Activated CD4-positive, alpha-beta T cell treated with anti-CD3 and anti-CD28 coated beads for 36 hours (primary cell): ENCODE measurements at regions not wholly inside any gene's neighbourhood (a gene's known extent, or its start where the extent isn't known, plus 50 kb on each side); places are given as distances from the start of the nearest gene placed in this dataset.
"Not testable (repeated sequence)": the region's sequence is repeated elsewhere in the genome, so short reads cannot be mapped to it uniquely, and the experiment has no call there.

ENCODE experiments used
- ATAC-seq: fragments of 200-7000 bp; cut with Tn5 transposase; one replicate; pipeline ENCODE4 v1.10.0; 2021; ENCODE audit warnings: mild to moderate bottlenecking, moderate library complexity
- CTCF ChIA-PET: fragments of 350-600 bp; sonication (Branson Sonifier 250); formaldehyde crosslinking; loops from one replicate; lab custom pipeline; 2021; ENCODE audit warnings: antibody characterized with exemption; lab: Charles Lee
- POLR2A ChIA-PET: fragments of 350-600 bp; sonication (Branson Sonifier 250); formaldehyde crosslinking; loops from one replicate; lab custom pipeline; 2021; ENCODE audit warnings: antibody characterized with exemption, inconsistent platforms; lab: Charles Lee
- DNase-seq: peaks from one replicate; pipeline ENCODE4 v3.0.0-alpha.2; 2020
- H3K27ac Mint-ChIP-seq: one replicate; pipeline ENCODE4 v1.8.0; 2021; ENCODE audit warnings: mixed read lengths
- H3K27me3 Mint-ChIP-seq: one replicate; pipeline ENCODE4 v1.8.0; 2021; ENCODE audit warnings: mixed read lengths
- H3K36me3 Mint-ChIP-seq: one replicate; pipeline ENCODE4 v1.8.0; 2021; ENCODE audit warnings: low read depth, mixed read lengths
- H3K4me1 Mint-ChIP-seq: one replicate; pipeline ENCODE4 v1.8.0; 2021; ENCODE audit warnings: mixed read lengths
- H3K4me3 Mint-ChIP-seq: one replicate; pipeline ENCODE4 v1.8.0; 2021; ENCODE audit warnings: mild to moderate bottlenecking, moderate library complexity, mixed read lengths
- H3K9me3 Mint-ChIP-seq: one replicate; pipeline ENCODE4 v1.8.0; 2021; ENCODE audit warnings: low read depth, mixed read lengths
- intact Hi-C, 2 experiments: fragments of 100-400 bp; cut with DNase I in 1 of 2; cut with micrococcal nuclease in 1 of 2; formaldehyde crosslinking; loops; one replicate each; pipeline versions ENCODE4 v1.14.2 to v1.15.1; 2022 to 2024; cut with DNase I, micrococcal nuclease

DNA sequence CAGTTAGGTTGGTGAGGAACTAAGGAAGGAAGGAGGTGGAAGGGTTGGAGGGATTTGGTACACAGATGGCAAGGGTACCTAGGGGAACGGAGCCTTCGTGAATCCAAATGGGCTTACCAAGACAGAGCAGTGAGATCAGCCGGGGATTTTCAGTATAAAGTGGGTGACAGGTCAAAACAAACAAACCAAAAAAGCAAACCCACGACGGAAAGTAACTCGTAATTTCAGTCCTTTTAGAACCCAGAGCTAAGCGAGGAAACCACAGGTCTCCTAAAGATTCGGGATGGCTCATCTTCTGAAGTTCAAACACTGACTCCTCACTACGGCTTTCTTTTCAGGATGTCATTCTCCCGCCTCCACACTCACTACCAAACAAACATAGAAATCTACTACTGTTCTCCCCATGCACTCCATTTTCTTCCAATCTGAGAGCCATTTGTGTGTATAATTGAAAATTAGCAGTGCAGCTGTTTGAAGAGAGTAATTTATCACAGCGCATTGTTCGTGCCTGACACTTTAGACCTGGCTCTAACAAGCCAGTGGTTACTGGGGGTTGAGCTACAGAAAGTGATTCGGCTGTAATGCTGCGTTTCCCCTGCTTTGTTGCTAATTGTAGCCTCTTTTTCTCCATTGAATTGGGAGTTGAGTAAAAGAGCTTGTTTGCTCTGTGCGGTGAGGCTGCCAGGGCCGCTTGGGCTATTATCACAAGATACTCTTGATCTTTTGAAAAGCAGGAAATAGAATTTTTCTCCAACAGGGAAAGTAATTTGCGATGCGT is 64.7 kb upstream of the CCDC39 start:
- Mint-ChIP-seq H3K36me3 (no peaks in the 10 kb centered on the region), H3K4me3 (no peak overlapping the region), H3K4me1 (no peaks in the 10 kb centered on the region), H3K9me3 (no peaks in the 10 kb centered on the region), H3K27ac (no peak overlapping the region), H3K27me3 (peaks cover 10% of the 10 kb centered on the region)
- intact Hi-C loops = no loop called here
- ChIA-PET POLR2A (no interaction called here), CTCF (no interaction called here)
- ATAC-seq (no peak), DNase-seq (peak; percentile 4)

DNA sequence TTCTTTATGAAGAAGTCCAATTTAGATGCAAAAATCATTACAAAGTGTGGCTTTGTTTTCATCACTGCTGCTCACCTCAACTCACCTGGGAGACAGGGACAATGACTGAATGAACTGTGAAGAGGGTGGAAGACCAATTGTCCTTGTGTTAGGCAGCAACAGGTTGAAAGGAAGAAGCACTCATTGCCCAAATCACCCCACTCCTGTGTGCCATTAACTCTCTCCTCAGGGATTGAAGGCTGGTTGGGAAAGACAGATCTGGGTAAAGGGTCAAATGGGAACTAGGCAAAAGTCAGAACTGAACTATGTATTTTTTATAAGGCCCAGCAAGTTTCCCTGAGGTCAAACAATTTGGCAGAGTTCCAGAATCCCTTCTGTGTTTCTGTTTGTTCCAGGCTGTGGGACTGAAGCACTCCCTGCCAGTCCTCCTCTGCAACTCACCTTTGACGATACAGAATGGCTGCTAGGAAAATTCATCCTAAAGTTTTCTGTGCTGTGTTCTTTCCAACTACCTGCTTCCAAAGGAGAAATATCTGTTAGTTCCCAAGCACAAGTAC is 68.6 kb upstream of the CCDC39 start:
- H3K4me3 Mint-ChIP-seq = no peak overlapping the region
- no peaks in the 10 kb centered on the region for H3K9me3 Mint-ChIP-seq
- H3K36me3 Mint-ChIP-seq = no peaks in the 10 kb centered on the region
- ATAC-seq (no peak), DNase-seq (no peak)
- ChIA-PET CTCF (no interaction called here), POLR2A (no interaction called here)
- H3K27me3 Mint-ChIP-seq = peaks cover 5% of the 10 kb centered on the region
- no peak overlapping the region for H3K27ac Mint-ChIP-seq
- H3K4me1 Mint-ChIP-seq = no peaks in the 10 kb centered on the region
- intact Hi-C loops = no loop called here

GRCh38 chr3:180749322-180749721 is 70.0 kb upstream of the CCDC39 start:
- ChIA-PET CTCF (interaction anchor here (1.6 kb wide), 1 partner anchor 14 kb away, joined by 4 read pairs; no protein-coding TSS in a partner anchor), POLR2A (interaction anchor here (0.6 kb wide), 1 partner anchor 388 kb away, joined by 3 read pairs; no protein-coding TSS in a partner anchor)
- Mint-ChIP-seq H3K4me3 (no peak overlapping the region), H3K27ac (no peak overlapping the region), H3K27me3 (peaks cover 7% of the 10 kb centered on the region), H3K36me3 (no peaks in the 10 kb centered on the region), H3K9me3 (no peaks in the 10 kb centered on the region), H3K4me1 (no peaks in the 10 kb centered on the region)
- intact Hi-C loops = no loop called here
- no peak for DNase-seq
- ATAC-seq = no peak

- Mint-ChIP-seq H3K27me3 (peaks cover 7% of the 10 kb centered on the region), H3K4me3 (no peak overlapping the region)
These were observed 70.5 kb upstream of the CCDC39 start for GRCh38 chr3:180749796-180750195.

DNA sequence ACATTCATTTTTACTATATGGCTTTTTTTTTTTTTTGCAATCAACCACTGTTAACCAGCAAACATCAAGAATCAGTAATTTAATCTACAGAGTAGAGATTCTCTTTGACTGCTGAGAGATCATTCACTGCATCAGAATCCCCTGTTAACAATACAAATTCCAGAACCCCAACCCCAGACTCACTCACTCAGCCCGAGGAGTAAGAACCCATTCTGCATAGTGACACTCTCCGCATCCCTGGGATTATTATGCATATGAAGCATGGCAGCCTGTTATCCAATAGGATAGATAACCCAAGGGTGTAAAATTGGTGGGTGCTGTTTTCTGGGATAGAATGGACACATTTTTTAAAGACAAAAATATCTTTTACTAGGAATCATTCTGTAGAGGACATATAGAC is 76.3 kb upstream of the CCDC39 start:
- no peak overlapping the region for H3K27ac Mint-ChIP-seq
- ATAC-seq = no peak
- no peaks in the 10 kb centered on the region for H3K36me3 Mint-ChIP-seq
- POLR2A ChIA-PET = no interaction called here
- H3K9me3 Mint-ChIP-seq = no peaks in the 10 kb centered on the region
- peaks cover 6% of the 10 kb centered on the region for H3K27me3 Mint-ChIP-seq
- CTCF ChIA-PET = no interaction called here
- H3K4me3 Mint-ChIP-seq = no peak overlapping the region
- intact Hi-C loops = no loop called here
- DNase-seq = no peak
- no peaks in the 10 kb centered on the region for H3K4me1 Mint-ChIP-seq

More at GRCh38 chr3:180749796-180750195, 70.5 kb upstream of the CCDC39 start:
- Mint-ChIP-seq H3K27ac (no peak overlapping the region), H3K9me3 (no peaks in the 10 kb centered on the region), H3K4me1 (no peaks in the 10 kb centered on the region), H3K36me3 (no peaks in the 10 kb centered on the region)
- ChIA-PET CTCF (interaction anchor here (0.7 to 1.6 kb wide), 3 partner anchors 13 to 29 kb away, joined by 3 to 4 read pairs (median 4); no protein-coding TSS in a partner anchor), POLR2A (interaction anchor here (0.6 kb wide), 1 partner anchor 387 kb away, joined by 3 read pairs; no protein-coding TSS in a partner anchor)
- ATAC-seq (no peak), DNase-seq (no peak)
- intact Hi-C loops = no loop called here

DNA sequence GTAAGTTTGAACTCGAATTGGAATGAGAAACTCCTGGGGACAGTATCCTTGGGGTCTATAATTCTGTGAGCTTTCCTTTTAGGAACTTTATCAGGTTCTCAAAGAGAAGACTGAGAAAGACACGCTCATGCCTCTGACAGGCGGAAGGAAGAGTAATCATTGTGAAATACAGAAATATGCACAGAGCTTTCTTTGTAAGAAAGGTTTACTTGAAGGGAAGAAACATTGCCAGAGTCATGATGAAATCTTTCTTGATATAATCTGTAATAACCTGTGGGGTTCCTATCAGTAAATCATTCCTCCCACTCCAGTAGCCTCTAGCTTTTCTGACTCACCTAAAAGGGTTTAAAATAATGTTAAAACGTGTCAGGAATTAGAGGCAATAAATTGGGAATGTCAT is 83.6 kb upstream of the CCDC39 start:
- Mint-ChIP-seq H3K27ac (no peak overlapping the region), H3K4me1 (no peaks in the 10 kb centered on the region), H3K27me3 (no peaks in the 10 kb centered on the region), H3K36me3 (no peaks in the 10 kb centered on the region), H3K9me3 (no peaks in the 10 kb centered on the region), H3K4me3 (no peak overlapping the region)
- DNase-seq (no peak), ATAC-seq (no peak)
- intact Hi-C loops = no loop called here
- CTCF ChIA-PET = interaction anchor here (1.1 kb wide), 1 partner anchor 13 kb away, joined by 4 read pairs; no protein-coding TSS in a partner anchor
- POLR2A ChIA-PET = no interaction called here

DNA sequence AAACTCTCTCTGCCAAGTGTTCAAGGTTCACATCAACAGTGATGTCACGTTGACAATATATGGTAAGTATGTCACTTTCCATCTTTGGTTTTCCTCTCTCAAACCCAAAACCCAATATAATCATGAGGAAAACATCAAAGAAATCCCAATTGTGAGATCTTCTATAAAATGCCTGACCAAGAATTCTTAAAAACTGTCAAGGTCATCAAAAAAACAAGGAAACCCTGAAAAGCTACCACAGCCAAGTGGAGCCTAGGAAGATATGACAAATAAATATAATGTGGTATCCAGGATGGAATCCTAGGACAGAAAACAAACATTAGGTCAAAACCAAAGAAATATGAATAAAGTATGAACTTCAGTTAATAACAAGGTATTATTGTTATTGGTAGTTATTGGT is 85.2 kb upstream of the CCDC39 start:
- POLR2A ChIA-PET = no interaction called here
- Mint-ChIP-seq H3K27ac (no peak overlapping the region), H3K9me3 (no peaks in the 10 kb centered on the region), H3K4me3 (no peak overlapping the region), H3K4me1 (no peaks in the 10 kb centered on the region), H3K27me3 (no peaks in the 10 kb centered on the region), H3K36me3 (no peaks in the 10 kb centered on the region)
- ATAC-seq = no peak
- DNase-seq = no peak
- CTCF ChIA-PET = no interaction called here
- intact Hi-C loops = no loop called here

DNA sequence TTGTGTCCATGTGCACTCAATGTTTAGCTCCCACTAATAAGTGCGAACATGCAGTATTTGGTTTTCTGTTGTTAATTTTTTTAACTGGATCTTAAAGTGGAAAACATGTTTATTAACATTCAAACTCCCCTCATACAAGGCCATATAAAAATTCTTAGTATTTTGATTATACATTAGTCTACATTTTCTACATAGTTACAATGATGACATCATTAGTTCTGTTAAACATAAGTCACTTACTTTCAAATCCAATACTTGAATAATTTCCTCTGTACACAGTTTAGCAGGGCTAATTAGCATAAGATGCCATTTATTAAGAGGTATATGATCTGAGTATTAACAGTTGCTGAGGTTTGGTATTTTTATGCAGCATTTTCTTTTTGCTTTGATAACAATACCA is 91.3 kb upstream of the CCDC39 start:
- DNase-seq (no peak), ATAC-seq (no peak)
- Mint-ChIP-seq H3K27me3 (no peaks in the 10 kb centered on the region), H3K27ac (no peak overlapping the region), H3K4me1 (no peaks in the 10 kb centered on the region), H3K9me3 (peaks cover 6% of the 10 kb centered on the region), H3K4me3 (no peak overlapping the region), H3K36me3 (no peaks in the 10 kb centered on the region)
- intact Hi-C loops = no loop called here
- CTCF ChIA-PET = no interaction called here
- POLR2A ChIA-PET = no interaction called here

DNA sequence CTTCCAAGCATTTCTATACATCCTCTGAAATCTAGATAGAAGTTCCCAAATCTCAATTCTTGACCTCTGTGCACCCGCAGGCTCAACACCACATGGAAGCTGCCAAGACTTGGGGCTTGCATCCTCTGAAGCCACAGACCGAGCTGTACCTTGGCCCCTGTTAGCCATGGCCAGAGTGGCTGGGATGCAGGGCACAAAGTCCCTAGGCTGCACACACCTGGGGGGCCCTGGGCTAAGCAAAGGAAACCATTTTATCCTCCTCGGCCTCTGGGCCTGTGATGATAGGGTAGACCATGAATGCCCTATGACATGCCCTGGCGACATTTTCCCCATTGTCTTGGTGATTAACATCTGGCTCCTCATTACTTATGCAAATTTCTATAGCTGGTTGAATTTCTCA is 97.1 kb upstream of the CCDC39 start:
- no peaks in the 10 kb centered on the region for H3K4me1 Mint-ChIP-seq
- ATAC-seq (no peak), DNase-seq (no peak)
- H3K36me3 Mint-ChIP-seq = no peaks in the 10 kb centered on the region
- H3K27ac Mint-ChIP-seq = no peak overlapping the region
- intact Hi-C loops = no loop called here
- CTCF ChIA-PET = no interaction called here
- no peaks in the 10 kb centered on the region for H3K27me3 Mint-ChIP-seq
- peaks cover 39% of the 10 kb centered on the region for H3K9me3 Mint-ChIP-seq
- POLR2A ChIA-PET = no interaction called here
- H3K4me3 Mint-ChIP-seq = no peak overlapping the region

DNA sequence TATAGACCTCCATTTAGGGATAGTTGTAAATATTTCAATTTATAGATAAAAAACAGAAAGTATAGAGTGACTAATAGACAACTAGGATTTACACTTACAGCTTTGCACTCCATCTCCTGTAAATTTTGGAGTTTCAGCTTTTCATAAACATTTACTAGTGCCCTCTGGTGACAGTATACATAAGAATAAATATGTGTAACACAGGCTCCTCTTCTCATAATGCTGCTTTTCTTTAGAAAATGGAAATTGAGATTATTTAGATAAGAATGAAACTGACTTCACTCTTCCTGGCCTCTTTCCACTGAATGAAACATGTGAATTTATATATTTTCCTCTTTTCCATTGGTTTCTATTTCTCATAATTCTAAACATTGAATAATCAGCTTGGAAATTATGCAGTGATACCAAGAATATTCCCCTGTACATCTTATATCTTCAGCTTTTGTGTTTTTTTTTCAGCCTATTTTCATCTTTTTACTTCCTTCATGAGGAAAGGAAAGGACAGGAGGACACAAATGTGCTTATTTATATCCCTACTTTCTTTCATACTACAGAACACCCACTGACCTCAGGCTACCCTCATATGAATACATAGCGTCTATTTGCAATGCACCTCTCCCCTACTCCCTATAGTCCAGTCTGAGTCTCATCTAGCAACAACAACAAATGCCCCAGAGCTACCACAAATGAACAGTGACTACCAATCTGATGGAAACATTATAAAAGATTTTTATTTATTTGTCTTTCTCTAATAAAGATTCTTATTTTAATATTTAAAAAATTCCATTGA is 103.1 kb upstream of the CCDC39 start:
- no peak for ATAC-seq
- Mint-ChIP-seq H3K4me3 (no peak overlapping the region), H3K36me3 (no peaks in the 10 kb centered on the region), H3K9me3 (peaks cover 24% of the 10 kb centered on the region), H3K27ac (no peak overlapping the region), H3K4me1 (no peaks in the 10 kb centered on the region), H3K27me3 (no peaks in the 10 kb centered on the region)
- ChIA-PET POLR2A (no interaction called here), CTCF (no interaction called here)
- intact Hi-C loops = no loop called here
- no peak for DNase-seq

- H3K27me3 Mint-ChIP-seq, DNase-seq, intact Hi-C loops, H3K36me3 Mint-ChIP-seq, ATAC-seq, H3K27ac Mint-ChIP-seq, H3K4me3 Mint-ChIP-seq, H3K9me3 Mint-ChIP-seq, H3K4me1 Mint-ChIP-seq, POLR2A ChIA-PET: not testable (repeated sequence)
- CTCF ChIA-PET = interaction anchor here (0.8 kb wide), 1 partner anchor 539 kb away, joined by 4 read pairs; no protein-coding TSS in a partner anchor
These were observed 106.9 kb upstream of the CCDC39 start for GRCh38 chr3:180786227-180786626.
